GM18867 (cell line): ENCODE measurements at regions not wholly inside any gene's neighbourhood (a gene's known extent, or its start where the extent isn't known, plus 50 kb on each side); places are given as distances from the start of the nearest gene placed in this dataset.
"Not testable (repeated sequence)": the region's sequence is repeated elsewhere in the genome, so short reads cannot be mapped to it uniquely, and the experiment has no call there.

Experiments used
- ATAC-seq: cut with Tn5 transposase; IDR thresholded peaks from one replicate; pipeline ENCODE4 v1.9.1; 2021; ENCODE audit warnings: mild to moderate bottlenecking, moderate library complexity; ENCODE audit not compliant: unreplicated experiment

DNA sequence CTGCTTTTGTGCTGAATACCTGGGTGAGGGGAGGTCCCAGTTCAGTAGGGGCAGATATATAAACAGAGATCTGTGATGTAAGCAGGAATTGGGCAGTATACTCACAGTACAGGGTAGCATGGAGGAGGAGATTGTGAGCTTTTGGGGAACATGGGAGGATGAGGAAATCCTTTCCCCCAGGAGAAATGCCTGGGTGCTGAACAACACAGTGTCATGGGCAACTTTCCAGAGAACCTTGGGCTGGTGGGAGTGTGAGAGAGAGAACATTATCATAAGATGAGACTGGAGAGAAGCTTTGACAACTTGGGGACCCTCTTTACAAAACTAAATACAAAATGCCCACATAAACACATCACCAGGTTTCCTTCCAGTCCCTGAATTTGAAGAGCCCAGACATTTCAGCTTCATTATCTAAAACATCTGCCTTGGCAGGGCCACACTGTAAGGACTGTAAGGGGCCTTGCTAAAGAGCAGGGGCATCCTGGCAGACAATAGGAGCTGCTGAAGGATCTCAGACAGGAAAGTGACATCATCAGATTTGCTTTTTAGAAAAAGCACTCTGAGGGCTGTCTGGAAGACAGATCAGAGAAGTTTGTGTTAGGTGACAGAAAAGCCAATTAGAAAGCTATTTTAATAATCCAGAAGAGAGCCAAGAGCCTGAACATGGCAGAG, 105.1 kb upstream of the FOXN2 start:
- ATAC-seq: no peak

DNA sequence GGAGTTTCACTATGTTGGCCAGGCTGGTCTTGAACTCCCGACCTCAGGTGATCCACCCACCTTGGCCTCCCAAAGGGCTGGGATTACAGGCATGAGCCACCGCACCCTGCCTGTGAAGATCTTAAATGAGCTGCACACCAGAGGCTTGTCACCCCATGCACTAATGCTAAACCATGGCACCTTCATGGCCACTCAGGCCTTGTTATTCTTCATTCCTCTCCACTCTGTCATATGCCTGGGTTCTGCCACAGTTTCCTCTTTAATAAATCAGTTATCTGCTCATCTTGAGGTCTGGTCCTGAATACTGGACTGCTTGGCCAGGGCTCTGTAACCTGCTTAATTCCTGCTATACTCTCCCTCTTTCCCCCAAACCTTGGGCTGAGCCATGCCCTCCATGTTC, 104.3 kb upstream of the FOXN2 start:
- ATAC-seq: no peak

GRCh38 chr2:48213646-48214045, 100.8 kb upstream of the FOXN2 start:
- ATAC-seq: no peak

DNA sequence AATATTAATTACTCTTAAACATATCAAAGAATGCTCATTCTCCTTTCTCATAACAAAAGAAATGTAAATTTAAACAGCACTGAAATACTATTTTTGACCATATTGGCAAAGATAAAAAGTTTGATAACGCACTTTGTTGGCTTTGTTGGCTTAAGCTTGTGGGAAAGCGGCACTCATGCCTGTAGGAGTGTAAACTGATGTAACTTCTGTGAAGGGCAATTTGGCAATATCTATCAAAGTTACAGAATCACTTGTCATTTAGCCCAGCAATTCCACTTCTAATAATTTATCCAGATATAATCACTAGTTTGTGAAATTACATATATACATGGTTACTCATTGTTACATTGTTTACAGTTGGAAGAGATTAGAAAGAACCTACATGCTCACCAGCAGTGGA, 96.3 kb upstream of the FOXN2 start:
- ATAC-seq: no peak

GRCh38 chr2:48219234-48219554, 95.3 kb upstream of the FOXN2 start:
- no peak for ATAC-seq

- no peak for ATAC-seq
These were observed 94.7 kb upstream of the FOXN2 start for GRCh38 chr2:48219555-48220436.

DNA sequence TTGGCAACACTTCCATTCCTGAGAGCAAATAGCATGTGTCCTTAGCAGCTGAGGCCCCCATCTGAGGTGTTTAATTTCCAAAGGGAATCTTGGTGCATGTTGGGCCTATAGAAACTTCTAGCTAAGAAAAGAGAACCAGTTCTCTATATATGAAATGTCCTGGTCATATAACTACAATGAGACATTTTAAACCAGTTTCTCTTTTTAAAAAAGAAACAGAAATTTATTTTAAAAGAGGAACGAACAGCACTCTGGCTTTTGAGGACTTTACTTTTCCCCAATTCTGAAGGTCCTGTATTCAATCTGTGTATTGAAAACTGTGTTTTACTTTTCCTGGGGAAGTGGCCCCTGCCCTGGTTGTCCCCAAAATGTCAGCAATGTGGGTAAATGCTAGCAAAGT, 94.0 kb upstream of the FOXN2 start:
- ATAC-seq: no peak

- no peak for ATAC-seq
These were observed 92.5 kb upstream of the FOXN2 start for GRCh38 chr2:48221846-48222516.

- ATAC-seq: peak; percentile 85
These were observed 86.7 kb upstream of the FOXN2 start for GRCh38 chr2:48227617-48228344.

DNA sequence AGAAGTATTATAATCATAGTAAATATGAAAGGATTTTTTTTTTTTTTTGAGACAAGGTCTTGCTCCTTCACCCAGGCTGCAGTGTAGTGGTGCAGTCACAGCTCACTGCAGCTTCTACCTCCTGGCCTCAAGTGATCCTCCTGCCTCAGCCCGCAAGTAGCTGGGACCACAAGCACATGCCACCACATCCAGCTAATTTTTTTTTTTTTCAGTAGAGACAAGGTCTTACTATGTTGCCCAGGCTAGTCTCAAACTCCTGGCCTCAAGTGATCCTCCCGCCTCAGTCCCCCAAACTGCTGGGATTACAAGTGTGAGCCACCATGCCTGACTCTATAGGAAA, 86.2 kb upstream of the FOXN2 start:
- peak; percentile 43 for ATAC-seq

DNA sequence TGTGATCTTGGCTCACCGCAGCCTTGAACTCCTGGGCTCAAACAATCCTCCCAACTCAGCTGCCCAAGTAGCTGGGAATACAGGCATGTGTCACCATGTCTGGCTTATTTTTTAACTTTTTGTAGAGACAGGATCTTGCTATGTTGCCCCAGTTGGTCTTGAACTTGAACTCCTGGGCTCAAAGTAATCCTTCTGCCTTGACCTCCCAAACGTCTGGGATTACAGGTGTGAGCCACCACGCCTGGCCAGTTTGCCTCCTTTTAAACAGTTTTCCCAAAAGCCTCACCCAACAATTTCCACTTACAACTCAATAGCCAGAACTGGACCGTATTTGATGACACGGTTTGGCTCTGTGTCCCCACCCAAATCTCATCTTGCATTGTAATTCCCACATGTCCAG, 85.4 kb upstream of the FOXN2 start:
- ATAC-seq: no peak

DNA sequence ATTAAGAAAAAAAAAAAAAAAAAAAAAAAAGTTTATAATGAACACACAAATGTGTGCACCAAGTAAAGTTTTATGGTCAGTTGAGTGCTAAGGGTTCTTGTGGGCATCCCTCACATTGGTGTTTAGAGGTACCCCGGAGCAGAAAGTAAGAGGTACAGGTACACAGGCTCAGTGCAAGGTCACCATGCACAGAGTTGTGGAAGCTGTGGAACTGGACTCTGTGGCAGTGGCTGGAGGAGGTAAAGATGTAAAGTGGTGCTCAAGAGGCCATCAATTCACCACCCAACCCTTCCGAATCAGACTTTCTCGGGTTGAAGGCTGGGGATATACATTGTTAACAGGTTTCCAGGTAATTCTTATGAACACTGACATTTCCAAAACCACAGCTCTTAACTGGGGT, 83.6 kb upstream of the FOXN2 start:
- no peak for ATAC-seq

DNA sequence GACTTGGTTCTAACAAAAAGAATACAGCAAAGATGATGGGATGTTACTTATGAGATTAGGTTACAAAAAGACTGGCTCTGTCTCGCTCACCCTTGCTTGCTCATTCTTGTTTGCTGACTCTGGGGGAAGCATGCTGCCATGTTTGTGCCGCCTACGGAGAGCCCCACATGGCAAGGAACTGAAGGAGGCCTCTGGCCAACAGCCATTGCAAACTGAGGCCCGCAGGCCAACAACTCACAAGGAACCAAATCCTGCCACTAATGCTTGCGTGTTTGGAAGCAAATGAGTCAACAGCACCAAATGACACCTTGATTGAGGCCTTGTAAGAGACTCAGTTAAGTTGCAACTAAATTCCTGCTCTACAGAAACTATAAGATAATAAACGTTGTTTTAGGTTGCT, 82.1 kb upstream of the FOXN2 start:
- ATAC-seq: no peak

- no peak for ATAC-seq
These were observed 81.5 kb upstream of the FOXN2 start for GRCh38 chr2:48233005-48233404.

- ATAC-seq: not testable (repeated sequence)
These were observed 80.7 kb upstream of the FOXN2 start for GRCh38 chr2:48233824-48234223.

DNA sequence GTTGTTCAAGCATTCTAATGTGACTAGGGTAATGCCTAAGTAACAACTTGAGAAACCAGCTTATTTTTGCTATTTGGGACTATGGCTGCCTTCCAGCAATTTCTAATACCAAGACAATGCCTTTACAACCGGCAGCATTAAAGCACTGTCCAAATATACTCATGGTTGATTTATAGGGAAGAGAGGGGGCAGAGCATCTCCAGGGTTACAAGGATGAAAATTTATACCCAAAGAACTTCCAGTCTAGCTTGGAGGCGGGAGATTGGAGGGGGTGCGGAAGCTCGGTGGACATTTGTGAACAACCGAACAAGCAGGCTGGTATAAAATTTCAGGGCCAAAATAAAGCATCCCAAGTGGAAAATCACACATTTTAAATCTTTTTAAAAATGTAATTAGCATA, 79.4 kb upstream of the FOXN2 start:
- ATAC-seq: no peak

DNA sequence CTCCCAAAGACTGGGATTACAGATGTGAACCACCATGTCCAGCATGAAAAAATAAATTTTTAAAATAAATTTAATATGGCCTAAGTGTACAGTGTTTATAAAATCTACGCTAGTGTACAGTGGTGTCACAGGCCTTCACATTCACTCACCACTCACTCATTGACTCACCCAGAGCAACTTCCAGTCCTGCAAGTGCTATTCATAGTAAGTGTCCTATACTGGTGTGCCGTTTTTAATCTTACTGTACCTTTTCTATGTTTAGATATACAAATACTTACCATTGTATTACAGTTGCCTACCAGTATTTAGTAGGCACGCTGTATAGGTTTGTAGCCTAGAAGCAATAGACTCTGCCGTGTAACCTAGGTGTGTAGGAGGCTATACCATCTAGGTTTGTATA, 76.1 kb upstream of the FOXN2 start:
- no peak for ATAC-seq

GRCh38 chr2:48240912-48241311, 73.6 kb upstream of the FOXN2 start:
- ATAC-seq: no peak

DNA sequence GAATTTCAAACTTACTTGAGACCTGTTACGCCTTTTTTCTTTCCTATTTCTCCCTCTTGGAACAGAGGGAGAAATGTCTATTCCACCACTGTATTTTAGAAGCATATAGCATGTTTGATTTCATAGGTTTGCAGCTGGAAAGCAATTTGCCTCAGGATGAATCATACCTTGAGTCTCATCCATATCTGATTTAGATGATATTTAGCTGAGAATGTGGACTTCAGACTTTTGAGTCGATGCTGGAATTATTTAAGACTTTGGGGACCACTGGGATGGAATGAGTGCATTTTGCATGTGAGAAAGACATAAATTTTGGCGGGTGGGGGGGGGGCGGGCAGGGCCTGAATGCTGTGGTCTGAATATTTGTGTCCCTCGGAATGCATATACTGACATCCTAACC, 67.3 kb upstream of the FOXN2 start:
- ATAC-seq: no peak

DNA sequence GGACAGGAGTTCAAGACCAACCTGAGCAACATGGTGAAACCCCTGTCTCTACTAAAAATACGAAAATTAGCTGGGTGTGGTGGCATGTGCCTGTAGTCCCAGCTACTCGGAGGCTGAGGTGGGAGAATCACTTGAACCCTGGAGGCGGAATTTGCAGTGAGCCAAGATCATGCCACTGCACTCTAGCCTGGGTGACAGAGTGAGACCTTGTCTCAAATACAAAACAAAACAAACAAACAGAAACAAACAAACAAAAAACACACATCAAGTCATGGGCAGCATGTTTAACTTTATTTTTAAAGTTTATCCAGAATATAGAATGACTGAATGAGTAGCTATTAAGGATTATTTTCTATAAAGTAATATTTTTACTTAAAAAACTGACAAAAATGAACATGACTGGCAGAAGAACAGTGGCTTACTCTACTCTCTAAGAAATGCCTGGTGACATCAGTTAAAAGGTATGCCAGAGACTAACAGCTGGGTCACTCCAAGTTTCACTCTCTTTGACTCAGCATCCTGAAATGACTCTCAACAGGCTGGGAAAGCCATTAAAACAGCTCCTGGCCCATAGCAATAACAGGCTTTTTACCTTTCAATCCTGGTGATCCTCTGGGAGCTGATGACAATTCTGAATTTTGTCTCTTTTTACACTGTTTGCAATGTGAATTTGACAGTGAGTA, 66.1 kb upstream of the FOXN2 start:
- ATAC-seq: peak; percentile 84

DNA sequence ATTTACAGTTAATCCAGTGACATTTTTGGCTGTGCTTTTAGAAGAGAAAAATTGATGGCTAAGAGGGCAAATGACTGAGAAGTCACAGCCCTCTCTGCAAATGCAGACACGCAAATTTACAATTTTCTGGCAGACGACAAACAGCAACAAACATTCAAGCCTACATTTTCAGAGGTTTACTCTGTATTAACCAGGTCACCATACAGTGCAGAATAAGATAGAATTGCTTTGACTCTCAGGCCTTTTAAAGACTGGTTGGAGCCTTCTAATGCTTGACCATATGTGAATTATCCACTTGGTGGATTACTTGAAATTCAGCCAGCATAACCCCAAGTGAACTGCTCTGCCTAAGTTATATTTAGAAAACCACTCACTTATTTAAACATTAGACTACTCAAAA, 65.5 kb upstream of the FOXN2 start:
- no peak for ATAC-seq
